B cell (primary cell): ENCODE measurements at regions not wholly inside any gene's neighbourhood (a gene's known extent, or its start where the extent isn't known, plus 50 kb on each side); places are given as distances from the start of the nearest gene placed in this dataset.

Experiments
- ATAC-seq: fragments of 200-7000 bp; cut with Tn5 transposase; one replicate; pipeline ENCODE4 v1.10.0; 2021; ENCODE audit warnings: low read depth, mild to moderate bottlenecking, moderate number of reproducible peaks, moderate library complexity
- CTCF ChIA-PET: fragments of 350-600 bp; sonication (Branson Sonifier 250); formaldehyde crosslinking; loops from one replicate; lab custom pipeline; 2021; ENCODE audit warnings: antibody characterized with exemption, inconsistent platforms; lab: Charles Lee
- POLR2A ChIA-PET: fragments of 350-600 bp; sonication (Branson Sonifier 250); formaldehyde crosslinking; loops from one replicate; lab custom pipeline; 2021; ENCODE audit warnings: antibody characterized with exemption; lab: Charles Lee
- DNase-seq: peaks from one replicate; pipeline ENCODE4 v3.0.0; 2013
- H2AFZ ChIP-seq: 2 replicates; pipeline ENCODE4 v1.6.1; 2012; ENCODE audit warnings: mild to moderate bottlenecking, low read depth, low read length; ENCODE audit not compliant: insufficient read depth, poor library complexity, severe bottlenecking
- H3K27ac ChIP-seq, 2 donors: 1 replicate in 1 of 2; 2 replicates in 1 of 2; pipeline ENCODE4 v1.5.1; 2012 to 2013; ENCODE audit warnings: low read length in 2 of 2, mild to moderate bottlenecking in 2 of 2, moderate library complexity in 1 of 2
- H3K27me3 ChIP-seq, 4 experiments: fragments of 200-600 bp in 1 of 4; sonication (generic) in 1 of 4; replicated peaks in 1 of 4; 1 replicate in 2 of 4; 2 replicates in 2 of 4; pipeline versions ENCODE4 v1.6.1 to v1.7.0; 2013 to 2016; ENCODE audit warnings: low read length in 3 of 4, mild to moderate bottlenecking in 2 of 4, mixed read lengths in 1 of 4, moderate library complexity in 1 of 4; ENCODE audit not compliant: insufficient read depth in 4 of 4, control insufficient read depth in 3 of 4; ENCODE audit errors: control extremely low read depth in 1 of 4
- H3K36me3 ChIP-seq, 2 experiments: replicated peaks in 1 of 2; 1 replicate in 1 of 2; 2 replicates in 1 of 2; pipeline versions ENCODE4 v1.6.1 to v1.7.1; 2013; ENCODE audit warnings: low read length in 1 of 2; ENCODE audit not compliant: insufficient read depth in 2 of 2, control insufficient read depth in 1 of 2; ENCODE audit errors: control extremely low read depth in 1 of 2, extremely low read depth in 1 of 2
- H3K4me1 ChIP-seq, 2 donors: fragments of 200-600 bp in 1 of 2; sonication (generic) in 1 of 2; 1 replicate in 1 of 2; 2 replicates in 1 of 2; pipeline versions ENCODE4 v1.5.1 to v1.6.1; 2013 to 2017; ENCODE audit warnings: low read length in 2 of 2; ENCODE audit not compliant: control insufficient read depth in 2 of 2, insufficient read depth in 2 of 2
- H3K4me2 ChIP-seq: replicated peaks from 2 replicates; pipeline ENCODE3; 2012; ENCODE audit warnings: mild to moderate bottlenecking, low read depth, low read length; ENCODE audit not compliant: poor library complexity, severe bottlenecking
- H3K4me3 ChIP-seq, 5 experiments: fragments of 200-600 bp in 1 of 5; sonication (generic) in 1 of 5; 1 replicate in 3 of 5; 2 replicates in 2 of 5; pipeline versions ENCODE4 v1.5.1 to v1.7.0; 2011 to 2016; ENCODE audit warnings: low read length in 4 of 5, mild to moderate bottlenecking in 4 of 5, low read depth in 2 of 5, control low read depth in 1 of 5, moderate library complexity in 1 of 5; ENCODE audit not compliant: insufficient read depth in 1 of 5; ENCODE audit errors: control extremely low read depth in 1 of 5, extremely low read depth in 1 of 5
- H3K79me2 ChIP-seq: fragments of 200-600 bp; sonication (generic); one replicate; pipeline ENCODE4 v1.6.0; 2016; ENCODE audit warnings: low read length; ENCODE audit not compliant: control insufficient read depth, insufficient read depth
- H3K9ac ChIP-seq: fragments of 200-600 bp; sonication (generic); 2 replicates; pipeline ENCODE4 v1.6.1; 2017; ENCODE audit warnings: mild to moderate bottlenecking, low read length, moderate library complexity
- H3K9me3 ChIP-seq, 3 donors: one replicate each; pipeline versions ENCODE4 v1.6.1 to v1.7.1; 2013; ENCODE audit warnings: low read length in 2 of 3; ENCODE audit not compliant: control insufficient read depth in 2 of 3, insufficient read depth in 1 of 3; ENCODE audit errors: control extremely low read depth in 1 of 3
- H4K20me1 ChIP-seq: 2 replicates; pipeline ENCODE4 v1.6.0; 2012; ENCODE audit warnings: mild to moderate bottlenecking, low read length; ENCODE audit not compliant: insufficient read depth, control insufficient read depth, poor library complexity, severe bottlenecking
- H3K27ac Mint-ChIP-seq: one replicate; pipeline ENCODE4 v1.8.0; 2021; ENCODE audit warnings: mixed read lengths
- H3K27me3 Mint-ChIP-seq: one replicate; pipeline ENCODE4 v1.8.0; 2021; ENCODE audit warnings: mixed read lengths
- H3K4me1 Mint-ChIP-seq: one replicate; pipeline ENCODE4 v1.8.0; 2021; ENCODE audit warnings: mixed read lengths
- H3K4me3 Mint-ChIP-seq: one replicate; pipeline ENCODE4 v1.8.0; 2021; ENCODE audit warnings: mixed read lengths
- H3K9me3 Mint-ChIP-seq: one replicate; pipeline ENCODE4 v1.8.0; 2022; ENCODE audit warnings: mixed read lengths; ENCODE audit not compliant: insufficient read depth
- CTCF ChIP-seq: fragments of 200-600 bp; IDR thresholded peaks from one replicate; pipeline ENCODE4 v1.8.0; 2022; ENCODE audit warnings: antibody characterized with exemption, mild to moderate bottlenecking
- EZH2 ChIP-seq: IDR thresholded peaks from 2 replicates; pipeline ENCODE4 v1.6.1; 2012; ENCODE audit warnings: borderline replicate concordance, low read depth, mild to moderate bottlenecking, moderate library complexity, low read length; ENCODE audit not compliant: insufficient read depth, poor library complexity, severe bottlenecking
- WGBS: methylation state at CpG from one replicate; pipeline ENCODE4 v1.1.5; 2013; ENCODE audit warnings: missing lambda C conversion rate; ENCODE audit not compliant: insufficient coverage; 5-methylcytosine and 5-hydroxymethylcytosine counted together
- intact Hi-C: fragments of 100-400 bp; cut with micrococcal nuclease; formaldehyde crosslinking; loops from one replicate; pipeline ENCODE4 v1.10.0; 2022

GRCh38 chr3:181461381-181461780 is 250.3 kb upstream of the SOX2 start:
- Histone ChIP-seq H3K79me2 (no peaks in the 10 kb centered on the region), H2AFZ (no peak overlapping the region), H3K4me1 (no peaks in the 10 kb centered on the region), H3K27me3 (no peaks in the 10 kb centered on the region), H3K4me2 (no peak overlapping the region), H4K20me1 (no peaks in the 10 kb centered on the region), H3K36me3 (no peaks in the 10 kb centered on the region), H3K4me3 (no peak overlapping the region), H3K9me3 (no peaks in the 10 kb centered on the region), H3K9ac (no peak overlapping the region), H3K27ac (no peak overlapping the region)
- H3K27ac Mint-ChIP-seq: no peak overlapping the region
- WGBS: 95% methylated on average over 3 of the region's 5 CpGs
- H3K9me3 Mint-ChIP-seq: no peaks in the 10 kb centered on the region
- peaks cover 4% of the 10 kb centered on the region for H3K27me3 Mint-ChIP-seq
- TF ChIP-seq EZH2 (no peak), CTCF (no peak)
- ChIA-PET CTCF (no interaction called here), POLR2A (no interaction called here)
- H3K4me3 Mint-ChIP-seq: no peak overlapping the region
- intact Hi-C loops: no loop called here
- H3K4me1 Mint-ChIP-seq: no peaks in the 10 kb centered on the region
- DNase-seq: no peak
- ATAC-seq: no peak

GRCh38 chr3:181459516-181459915 is 252.2 kb upstream of the SOX2 start:
- Histone ChIP-seq H3K9me3 (no peaks in the 10 kb centered on the region), H2AFZ (no peak overlapping the region), H3K36me3 (no peaks in the 10 kb centered on the region), H3K27ac (no peak overlapping the region), H3K4me2 (no peak overlapping the region), H3K79me2 (no peaks in the 10 kb centered on the region), H3K4me1 (no peaks in the 10 kb centered on the region), H3K9ac (no peak overlapping the region), H4K20me1 (no peaks in the 10 kb centered on the region), H3K4me3 (no peak overlapping the region), H3K27me3 (no peaks in the 10 kb centered on the region)
- ChIA-PET CTCF (no interaction called here), POLR2A (no interaction called here)
- intact Hi-C loops: no loop called here
- Mint-ChIP-seq H3K9me3 (no peaks in the 10 kb centered on the region), H3K4me3 (no peak overlapping the region), H3K27me3 (peaks cover 4% of the 10 kb centered on the region), H3K27ac (no peak overlapping the region), H3K4me1 (no peaks in the 10 kb centered on the region)
- no CpG with 5 or more reads among the region's 2 CpGs for WGBS
- ATAC-seq: no peak
- no peak for DNase-seq
- TF ChIP-seq CTCF (no peak), EZH2 (no peak)
